ENCODE measurements at regions not wholly inside any gene's neighbourhood (a gene's known extent, or its start where the extent isn't known, plus 50 kb on each side); places are given as distances from the start of the nearest gene placed in this dataset.
"Not testable (repeated sequence)": the region's sequence is repeated elsewhere in the genome, so short reads cannot be mapped to it uniquely, and the experiment has no call there.

GRCh38 chr15:98330692-98331435 is 317.5 kb upstream of the IGF1R start:
- DNase-seq: peak; percentile 51

GRCh38 chr15:98331676-98332075 is 316.7 kb upstream of the IGF1R start:
- no peak for DNase-seq

- no peak for DNase-seq
Observed at GRCh38 chr15:98333251-98333650, 315.1 kb upstream of the IGF1R start.

GRCh38 chr15:98342911-98343310 is 305.4 kb upstream of the IGF1R start:
- DNase-seq: no peak

- DNase-seq: no peak
Observed at GRCh38 chr15:98344591-98344990, 303.7 kb upstream of the IGF1R start.

- no peak for DNase-seq
Observed at GRCh38 chr15:98347001-98347400, 301.3 kb upstream of the IGF1R start.

- no peak for DNase-seq
Observed at GRCh38 chr15:98347866-98348265, 300.5 kb upstream of the IGF1R start.

- DNase-seq: no peak
Observed at GRCh38 chr15:98350276-98350675, 298.1 kb upstream of the IGF1R start.

GRCh38 chr15:98358274-98358673 is 290.1 kb upstream of the IGF1R start:
- not testable (repeated sequence) for DNase-seq

GRCh38 chr15:98358971-98359370 is 289.4 kb upstream of the IGF1R start:
- DNase-seq: no peak

- no peak for DNase-seq
Observed at GRCh38 chr15:98363416-98363815, 284.9 kb upstream of the IGF1R start.

GRCh38 chr15:98363955-98364354 is 284.4 kb upstream of the IGF1R start:
- DNase-seq: no peak

- no peak for DNase-seq
Observed at GRCh38 chr15:98369081-98369716, 279.1 kb upstream of the IGF1R start.

- no peak for DNase-seq
Observed at GRCh38 chr15:98375513-98376340, 272.6 kb upstream of the IGF1R start.

- no peak for DNase-seq
Observed at GRCh38 chr15:98380721-98381120, 267.6 kb upstream of the IGF1R start.

GRCh38 chr15:98381446-98381845 is 266.9 kb upstream of the IGF1R start:
- DNase-seq: no peak

- DNase-seq: no peak
Observed at GRCh38 chr15:98382139-98382538, 266.2 kb upstream of the IGF1R start.

GRCh38 chr15:98383571-98383970 is 264.8 kb upstream of the IGF1R start:
- no peak for DNase-seq

- no peak for DNase-seq
Observed at GRCh38 chr15:98384328-98385029, 263.9 kb upstream of the IGF1R start.

- no peak for DNase-seq
Observed at GRCh38 chr15:98385752-98386381, 262.5 kb upstream of the IGF1R start.

GRCh38 chr15:98386561-98386960 is 261.8 kb upstream of the IGF1R start:
- DNase-seq: no peak

- DNase-seq: no peak
Observed at GRCh38 chr15:98387866-98388265, 260.5 kb upstream of the IGF1R start.
